Epithelial cell of proximal tubule (primary cell): ENCODE measurements at regions not wholly inside any gene's neighbourhood (a gene's known extent, or its start where the extent isn't known, plus 50 kb on each side); places are given as distances from the start of the nearest gene placed in this dataset.

Source experiments
- DNase-seq: peaks from one replicate; pipeline ENCODE4 v3.0.0-alpha.2; 2011; ENCODE audit warnings: low read depth
- H3K4me3 ChIP-seq: 2 replicates; pipeline ENCODE4 v1.5.1; 2011; ENCODE audit warnings: low read depth, mild to moderate bottlenecking, low read length
- CTCF ChIP-seq: conservative IDR thresholded peaks from 2 replicates; pipeline ENCODE4 v1.5.1; 2012; ENCODE audit warnings: low read depth, mild to moderate bottlenecking, low read length

GRCh38 chr2:212936572-212936971 lies 214.8 kb downstream of the IKZF2 start:
- no peak overlapping the region for H3K4me3 ChIP-seq
- no peak for DNase-seq
- TF ChIP-seq CTCF: no peak

DNA sequence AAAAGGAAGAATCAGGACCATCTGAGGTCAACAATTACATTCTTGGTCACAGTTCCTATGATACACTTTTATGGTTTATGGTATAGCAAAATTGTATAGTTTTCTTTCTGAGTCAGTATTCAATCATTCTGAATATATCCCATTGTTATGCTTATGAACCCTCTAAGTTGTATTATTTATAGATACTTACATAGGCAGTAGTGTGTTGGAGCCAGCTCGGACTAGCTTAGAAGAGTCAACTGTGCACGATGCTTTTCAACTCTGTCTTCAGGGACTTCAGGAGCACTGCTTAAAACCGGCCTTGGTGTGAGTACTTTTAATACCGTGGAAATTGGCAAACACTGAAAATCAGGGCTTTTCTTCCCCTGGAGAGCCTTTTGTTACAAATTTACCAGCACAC lies 215.7 kb downstream of the IKZF2 start:
- H3K4me3 ChIP-seq: no peak overlapping the region
- TF ChIP-seq CTCF: no peak
- no peak for DNase-seq

GRCh38 chr2:212931271-212931670 lies 220.1 kb downstream of the IKZF2 start:
- no peak for TF ChIP-seq CTCF
- H3K4me3 ChIP-seq: no peak overlapping the region
- DNase-seq: peak; percentile 71

GRCh38 chr2:212930556-212931260 lies 220.7 kb downstream of the IKZF2 start:
- TF ChIP-seq CTCF: no peak
- DNase-seq: no peak
- H3K4me3 ChIP-seq: no peak overlapping the region

DNA sequence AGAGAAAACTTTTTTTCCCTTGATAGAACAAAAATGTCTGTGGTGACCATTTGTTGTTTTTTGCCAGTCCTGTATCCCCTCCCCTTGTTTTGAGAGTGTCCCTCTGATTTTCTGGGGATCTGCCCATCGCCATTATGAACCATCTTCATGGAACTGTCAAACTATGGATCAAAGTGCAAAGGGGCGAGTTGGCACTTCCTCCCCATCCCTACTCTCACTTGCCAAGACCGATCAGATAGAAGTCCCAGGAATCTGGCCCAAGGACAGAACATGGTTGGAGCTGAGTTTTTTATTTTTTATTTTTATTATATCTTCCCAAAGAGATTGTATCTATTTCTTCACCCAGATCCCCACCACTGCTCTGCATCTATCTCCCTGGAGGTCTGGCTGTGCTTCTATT lies 221.4 kb downstream of the IKZF2 start:
- TF ChIP-seq CTCF: no peak
- no peak for DNase-seq
- H3K4me3 ChIP-seq: no peak overlapping the region

DNA sequence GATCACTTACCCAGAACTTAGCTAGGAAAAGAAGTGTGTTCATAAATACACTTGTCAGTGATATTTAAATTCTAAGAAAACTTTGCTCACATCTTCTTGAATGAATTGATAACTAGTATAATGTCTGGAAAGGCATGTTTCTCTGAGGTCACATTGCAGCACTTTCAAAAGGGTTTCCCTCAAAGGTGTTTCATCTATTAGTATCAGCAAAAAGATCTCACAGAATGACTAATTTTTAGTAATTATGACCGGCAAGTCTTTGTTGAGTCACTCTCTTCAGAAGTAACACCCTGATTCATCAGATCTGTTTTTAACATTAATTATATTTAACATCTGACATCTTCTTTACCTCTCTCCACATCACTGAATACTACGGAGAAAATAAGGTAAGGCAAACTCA lies 222.3 kb downstream of the IKZF2 start:
- no peak for DNase-seq
- no peak for TF ChIP-seq CTCF
- H3K4me3 ChIP-seq: no peak overlapping the region

DNA sequence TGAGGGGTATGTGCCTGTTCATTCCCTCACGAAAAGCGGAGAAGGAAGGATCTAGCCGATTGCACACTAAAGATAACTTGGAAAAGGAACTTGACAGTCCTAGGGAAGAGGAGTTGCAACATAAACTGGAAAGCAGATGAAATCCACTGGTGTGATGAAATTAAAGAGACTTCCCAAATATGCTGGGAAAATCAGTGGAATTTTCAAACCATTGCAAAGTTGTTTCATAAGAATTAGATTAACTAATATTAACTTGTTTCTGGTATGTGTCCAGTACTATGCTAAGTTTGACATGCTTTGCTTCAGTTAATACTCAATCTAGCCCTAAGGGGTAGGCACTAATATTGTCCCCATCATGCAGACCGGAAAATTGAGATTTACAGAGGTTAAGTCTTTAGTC lies 222.7 kb downstream of the IKZF2 start:
- peak; percentile 70 for DNase-seq
- H3K4me3 ChIP-seq: no peak overlapping the region
- TF ChIP-seq CTCF: no peak
